OCI-LY3 (cell line): ENCODE measurements at regions not wholly inside any gene's neighbourhood (a gene's known extent, or its start where the extent isn't known, plus 50 kb on each side); places are given as distances from the start of the nearest gene placed in this dataset.
A peak's percentile ranks its signal among the peaks of the same experiment; 100 is the strongest.

ENCODE experiments used
- H2AFZ ChIP-seq: fragments of 200-600, 300-600 bp; shearing (Covaris generic); 2 replicates; pipeline ENCODE4 v1.6.0; 2014; ENCODE audit warnings: antibody characterized with exemption, low read depth, low read length
- H3K27ac ChIP-seq: fragments of 200-600, 300-600 bp; sonication (generic); 2 replicates; pipeline ENCODE4 v1.5.1; 2014; ENCODE audit warnings: mild to moderate bottlenecking, low read length, moderate library complexity, mixed read lengths
- H3K27me3 ChIP-seq: fragments of 200-600, 300-600 bp; sonication (generic); 2 replicates; pipeline ENCODE4 v1.6.1; 2014; ENCODE audit warnings: low read depth, low read length, mixed read lengths
- H3K36me3 ChIP-seq: fragments of 200-600, 300-600 bp; sonication (generic); replicated peaks from 2 replicates; pipeline ENCODE3; 2014; ENCODE audit warnings: low read depth, low read length, mixed read lengths
- H3K4me1 ChIP-seq: fragments of 300-600, 200-600 bp; sonication (generic); 2 replicates; pipeline ENCODE4 v1.6.1; 2014; ENCODE audit warnings: low read length, mixed read lengths
- H3K4me2 ChIP-seq: fragments of 200-600, 300-600 bp; sonication (generic); 2 replicates; pipeline ENCODE4 v1.6.1; 2014; ENCODE audit warnings: low read length, mixed read lengths
- H3K4me3 ChIP-seq: fragments of 300-600, 200-600 bp; sonication (generic); 2 replicates; pipeline ENCODE4 v1.5.1; 2014; ENCODE audit warnings: antibody characterized with exemption, mild to moderate bottlenecking, low read length, moderate library complexity
- H3K79me2 ChIP-seq: fragments of 300-600, 200-600 bp; shearing (Covaris generic); 2 replicates; pipeline ENCODE4 v1.6.1; 2014; ENCODE audit warnings: mild to moderate bottlenecking, low read length, mixed read lengths
- H3K9ac ChIP-seq: fragments of 300-600, 200-600 bp; shearing (Covaris generic); 2 replicates; pipeline ENCODE4 v1.6.0; 2014; ENCODE audit warnings: mild to moderate bottlenecking, low read length, moderate library complexity
- H3K9me3 ChIP-seq: fragments of 200-600, 300-600 bp; shearing (Covaris generic); 2 replicates; pipeline ENCODE4 v1.6.1; 2014; ENCODE audit warnings: low read length, mixed read lengths; ENCODE audit not compliant: insufficient read depth
- H4K20me1 ChIP-seq: fragments of 200-600, 300-600 bp; sonication (generic); 2 replicates; pipeline ENCODE4 v1.6.1; 2016; ENCODE audit warnings: low read length, mixed read lengths; ENCODE audit not compliant: insufficient read depth
- EZH2phosphoT487 ChIP-seq: fragments of 200-600 bp; shearing (Covaris generic); IDR thresholded peaks from 2 replicates; pipeline ENCODE4 v1.6.1; 2018; ENCODE audit warnings: antibody characterized with exemption, mixed run types, low read depth
- TF ChIP-seq, protein P1 (sequence below): fragments of 200-600, 300-600 bp; sonication (generic); IDR thresholded peaks from 2 replicates; pipeline ENCODE4 v1.5.1; 2014; ENCODE audit warnings: antibody characterized with exemption, low read length, low read depth

DNA sequence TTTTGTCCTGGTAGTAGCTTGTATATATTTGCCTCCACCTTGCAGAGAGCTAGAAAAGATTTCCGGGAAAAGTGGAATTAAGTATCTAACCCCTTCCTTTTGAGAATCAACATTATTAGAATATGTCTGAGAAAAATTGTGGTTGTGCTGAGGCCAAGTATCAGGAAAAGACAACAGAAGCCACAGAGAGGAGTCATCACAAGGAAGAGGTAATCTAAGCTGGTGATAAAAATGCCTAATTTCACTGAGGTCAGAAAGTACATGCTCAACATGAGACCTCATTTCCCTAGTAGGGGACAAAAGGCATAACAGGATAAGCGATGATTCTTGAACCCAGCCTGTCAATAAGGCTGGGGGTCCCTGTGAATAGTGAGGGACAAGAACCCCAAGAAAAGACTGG is 97.0 kb upstream of the PDE1C start:
- Histone ChIP-seq H3K27me3 (no peaks in the 10 kb centered on the region), H3K79me2 (no peaks in the 10 kb centered on the region), H3K4me3 (no peak overlapping the region), H4K20me1 (no peaks in the 10 kb centered on the region), H3K36me3 (no peaks in the 10 kb centered on the region), H3K4me1 (no peaks in the 10 kb centered on the region), H3K9me3 (no peaks in the 10 kb centered on the region), H3K4me2 (no peak overlapping the region), H3K9ac (no peak overlapping the region), H3K27ac (no peak overlapping the region), H2AFZ (no peak overlapping the region)
- TF ChIP-seq, protein P1, sequence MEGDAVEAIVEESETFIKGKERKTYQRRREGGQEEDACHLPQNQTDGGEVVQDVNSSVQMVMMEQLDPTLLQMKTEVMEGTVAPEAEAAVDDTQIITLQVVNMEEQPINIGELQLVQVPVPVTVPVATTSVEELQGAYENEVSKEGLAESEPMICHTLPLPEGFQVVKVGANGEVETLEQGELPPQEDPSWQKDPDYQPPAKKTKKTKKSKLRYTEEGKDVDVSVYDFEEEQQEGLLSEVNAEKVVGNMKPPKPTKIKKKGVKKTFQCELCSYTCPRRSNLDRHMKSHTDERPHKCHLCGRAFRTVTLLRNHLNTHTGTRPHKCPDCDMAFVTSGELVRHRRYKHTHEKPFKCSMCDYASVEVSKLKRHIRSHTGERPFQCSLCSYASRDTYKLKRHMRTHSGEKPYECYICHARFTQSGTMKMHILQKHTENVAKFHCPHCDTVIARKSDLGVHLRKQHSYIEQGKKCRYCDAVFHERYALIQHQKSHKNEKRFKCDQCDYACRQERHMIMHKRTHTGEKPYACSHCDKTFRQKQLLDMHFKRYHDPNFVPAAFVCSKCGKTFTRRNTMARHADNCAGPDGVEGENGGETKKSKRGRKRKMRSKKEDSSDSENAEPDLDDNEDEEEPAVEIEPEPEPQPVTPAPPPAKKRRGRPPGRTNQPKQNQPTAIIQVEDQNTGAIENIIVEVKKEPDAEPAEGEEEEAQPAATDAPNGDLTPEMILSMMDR: no peak
- no peak for TF ChIP-seq EZH2phosphoT487

DNA sequence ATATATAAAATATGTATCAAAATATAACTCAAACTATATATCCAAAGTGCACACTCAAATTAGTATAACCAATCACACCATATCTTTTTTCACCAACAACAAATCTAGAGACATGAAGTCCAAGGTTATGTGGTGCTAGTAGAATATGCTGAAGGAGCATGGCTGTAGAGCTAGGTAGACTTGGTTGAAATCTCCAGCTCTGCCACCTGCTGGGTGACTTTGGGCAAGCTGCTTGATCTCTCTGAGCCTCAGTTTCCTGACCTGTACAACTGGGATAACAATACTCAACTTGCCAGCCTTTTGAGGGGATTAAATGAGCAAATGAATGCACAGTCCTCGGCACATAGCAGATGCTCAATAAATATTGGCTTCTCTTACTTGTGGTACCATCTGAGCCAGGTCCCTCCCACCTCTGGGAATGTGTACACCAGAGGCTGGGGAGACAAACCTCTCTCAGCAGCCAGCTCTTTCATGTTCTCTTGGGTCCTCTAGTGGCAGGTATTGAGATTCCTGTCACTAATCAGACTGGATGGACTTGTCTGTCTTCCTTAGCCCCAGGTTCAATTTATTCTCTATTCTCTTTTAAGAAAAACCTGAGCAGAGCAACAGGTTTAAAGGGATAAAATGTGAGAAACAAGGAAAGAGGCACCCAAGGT is 94.3 kb upstream of the PDE1C start:
- Histone ChIP-seq H4K20me1 (no peaks in the 10 kb centered on the region), H3K4me1 (no peaks in the 10 kb centered on the region), H3K79me2 (no peaks in the 10 kb centered on the region), H3K9me3 (no peaks in the 10 kb centered on the region), H3K27me3 (no peaks in the 10 kb centered on the region), H3K9ac (no peak overlapping the region), H3K27ac (no peak overlapping the region), H3K4me2 (no peak overlapping the region), H3K4me3 (no peak overlapping the region), H3K36me3 (no peaks in the 10 kb centered on the region), H2AFZ (no peak overlapping the region)
- no peak for TF ChIP-seq EZH2phosphoT487
- TF ChIP-seq, protein P1: peak; percentile 19

DNA sequence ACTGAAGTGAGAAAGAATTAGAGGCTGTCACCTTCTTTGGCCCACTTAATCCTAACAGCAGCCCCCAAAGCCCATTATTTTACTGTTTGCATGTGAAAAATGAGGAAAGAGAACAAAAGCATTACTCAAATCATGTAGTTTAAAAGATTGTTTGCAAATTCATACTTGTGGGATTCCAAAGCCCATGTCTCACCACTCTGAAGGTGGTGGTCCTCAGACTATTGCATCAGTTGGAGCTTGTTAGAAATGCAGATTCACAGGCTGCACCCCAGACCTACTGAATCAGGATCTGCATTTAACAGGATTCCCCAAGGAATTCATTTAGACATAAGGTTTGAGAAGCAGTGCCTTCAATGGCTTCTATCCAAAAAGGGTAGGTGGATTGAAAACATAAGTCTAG is 93.7 kb upstream of the PDE1C start:
- Histone ChIP-seq H3K27ac (no peak overlapping the region), H3K4me3 (no peak overlapping the region), H3K4me2 (no peak overlapping the region), H4K20me1 (no peaks in the 10 kb centered on the region), H3K27me3 (no peaks in the 10 kb centered on the region), H2AFZ (no peak overlapping the region), H3K36me3 (no peaks in the 10 kb centered on the region), H3K4me1 (no peaks in the 10 kb centered on the region), H3K9ac (no peak overlapping the region), H3K79me2 (no peaks in the 10 kb centered on the region), H3K9me3 (no peaks in the 10 kb centered on the region)
- TF ChIP-seq, protein P1: no peak
- no peak for TF ChIP-seq EZH2phosphoT487

DNA sequence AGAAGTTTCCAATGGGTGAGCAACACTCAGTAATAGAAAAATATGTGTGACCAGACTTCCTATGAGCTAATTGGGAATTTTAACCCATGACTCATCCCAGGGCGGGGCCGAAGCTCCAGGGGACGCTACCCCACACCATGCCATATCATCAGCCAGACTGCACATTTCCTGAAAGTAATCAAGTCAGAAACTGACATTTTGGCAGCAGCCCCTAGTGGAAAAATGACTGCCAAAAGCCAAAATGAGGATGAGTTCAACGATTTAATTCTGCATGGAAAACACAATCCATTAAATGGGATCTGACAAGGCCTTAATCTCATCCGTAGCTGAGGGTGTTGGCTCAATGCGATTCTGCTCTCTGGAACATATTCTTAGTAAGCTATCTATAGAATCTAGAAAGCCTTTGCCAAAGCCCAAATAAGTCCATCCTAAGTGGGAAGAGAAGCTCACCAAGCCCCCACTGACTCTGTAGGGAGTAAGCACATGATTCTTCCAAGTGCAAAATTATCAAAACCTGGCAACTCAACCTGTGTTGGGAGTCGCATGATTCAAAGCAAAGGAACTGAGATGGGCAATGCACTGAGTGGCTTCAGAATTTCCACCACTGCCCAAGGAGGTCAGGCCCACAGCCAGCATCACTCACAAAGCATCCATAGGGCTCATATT is 93.1 kb upstream of the PDE1C start:
- Histone ChIP-seq H3K9ac (no peak overlapping the region), H3K27me3 (no peaks in the 10 kb centered on the region), H3K4me2 (no peak overlapping the region), H2AFZ (no peak overlapping the region), H3K9me3 (no peaks in the 10 kb centered on the region), H3K4me3 (no peak overlapping the region), H3K4me1 (no peaks in the 10 kb centered on the region), H4K20me1 (no peaks in the 10 kb centered on the region), H3K79me2 (no peaks in the 10 kb centered on the region), H3K36me3 (no peaks in the 10 kb centered on the region), H3K27ac (no peak overlapping the region)
- TF ChIP-seq EZH2phosphoT487: no peak
- TF ChIP-seq, protein P1: no peak
